ENCODE measurements at regions not wholly inside any gene's neighbourhood (a gene's known extent, or its start where the extent isn't known, plus 50 kb on each side); places are given as distances from the start of the nearest gene placed in this dataset.

DNA sequence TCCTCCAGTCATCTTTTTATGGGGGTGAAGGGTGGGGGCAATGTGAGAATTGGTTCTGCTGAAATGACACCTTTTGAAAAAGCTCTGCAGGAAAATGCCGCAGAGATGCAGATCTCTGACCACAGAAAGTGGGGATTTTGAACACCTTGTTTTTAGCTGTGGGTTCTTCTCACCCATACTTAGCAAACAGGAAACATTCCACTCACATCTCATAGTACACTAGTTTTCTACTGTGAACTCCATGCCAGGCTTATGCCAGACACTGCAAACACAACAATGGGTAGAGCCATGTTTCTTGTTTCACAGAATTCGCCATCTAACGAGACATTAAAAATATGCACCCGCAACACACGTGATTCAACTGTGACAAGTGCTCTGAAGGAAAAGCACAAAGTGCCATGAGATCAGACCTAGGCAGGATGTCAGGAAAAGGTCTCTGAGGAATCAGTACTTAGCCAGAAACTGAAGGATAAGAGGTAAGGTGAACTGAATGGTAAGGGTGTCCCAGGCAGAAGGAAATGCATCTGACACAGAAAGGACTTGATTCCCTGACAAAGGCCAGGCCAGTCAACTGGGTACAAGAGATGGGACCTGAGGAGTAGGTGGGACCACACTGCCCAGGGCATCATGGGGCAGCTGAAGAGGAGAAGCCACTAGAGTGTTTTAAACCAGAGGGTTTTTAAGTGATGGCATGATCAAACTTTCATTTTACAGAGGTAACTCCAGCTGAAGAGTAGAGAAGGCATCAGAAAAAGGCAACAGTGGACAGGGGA is 83.8 kb upstream of the JAK1 start:
- CTCF ChIA-PET = interaction anchor here (1.0 to 2.1 kb wide), 2 partner anchors 8 to 25 kb away, joined by 3 to 6 read pairs; no protein-coding TSS in a partner anchor
- no peaks in the 10 kb centered on the region for H3K4me1 ChIP-seq (ENCODE audit: control insufficient read depth in 2 of 2, insufficient read depth in 2 of 2, low read length in 2 of 2)
- no peak overlapping the region for H2AFZ ChIP-seq (ENCODE audit: insufficient read depth, low read depth, low read length, poor library complexity, severe bottlenecking)
- H4K20me1 ChIP-seq (ENCODE audit: control insufficient read depth, insufficient read depth, low read length, poor library complexity, severe bottlenecking) = peaks cover 4% of the 10 kb centered on the region
- H3K4me2 ChIP-seq (replicated peaks; ENCODE audit: low read depth, low read length, poor library complexity, severe bottlenecking) = no peak overlapping the region
- Mint-ChIP-seq H3K27ac (no peak overlapping the region), H3K4me1 (peaks cover 2% of the 10 kb centered on the region), H3K27me3 (no peaks in the 10 kb centered on the region), H3K4me3 (no peak overlapping the region), H3K9me3 (ENCODE audit: insufficient read depth) (no peaks in the 10 kb centered on the region)
- WGBS (ENCODE audit: insufficient coverage) = 100% methylated on average over 4 of the region's 5 CpGs
- intact Hi-C loops (cut with micrococcal nuclease) = no loop called here
- no peaks in the 10 kb centered on the region for H3K27me3 ChIP-seq (replicated peaks in 1 of 4; ENCODE audit: control extremely low read depth in 1 of 4, control insufficient read depth in 3 of 4, insufficient read depth in 4 of 4, low read length in 3 of 4)
- no peak overlapping the region for H3K27ac ChIP-seq (ENCODE audit: low read length in 2 of 2)
- no peaks in the 10 kb centered on the region for H3K79me2 ChIP-seq (ENCODE audit: control insufficient read depth, insufficient read depth, low read length)
- peaks cover 0 to 10% of the 10 kb centered on the region in 2 experiments for H3K36me3 ChIP-seq (replicated peaks in 1 of 2; ENCODE audit: control extremely low read depth in 1 of 2, control insufficient read depth in 1 of 2, extremely low read depth in 1 of 2, insufficient read depth in 2 of 2, low read length in 1 of 2)
- POLR2A ChIA-PET = no interaction called here
- DNase-seq (no peak), ATAC-seq (ENCODE audit: low read depth) (no peak)
- no peak overlapping the region for H3K4me3 ChIP-seq (ENCODE audit: control extremely low read depth in 1 of 5, extremely low read depth in 1 of 5, insufficient read depth in 1 of 5, low read depth in 2 of 5, low read length in 4 of 5)
- H3K9ac ChIP-seq (ENCODE audit: low read length) = no peak overlapping the region
- no peaks in the 10 kb centered on the region for H3K9me3 ChIP-seq (ENCODE audit: control extremely low read depth in 1 of 3, control insufficient read depth in 2 of 3, insufficient read depth in 1 of 3, low read length in 2 of 3)
- TF ChIP-seq EZH2 (IDR thresholded peaks at IDR 0.05; ENCODE audit: borderline replicate concordance, insufficient read depth, low read depth, low read length, poor library complexity, severe bottlenecking) = no peak
- TF ChIP-seq, protein P1, sequence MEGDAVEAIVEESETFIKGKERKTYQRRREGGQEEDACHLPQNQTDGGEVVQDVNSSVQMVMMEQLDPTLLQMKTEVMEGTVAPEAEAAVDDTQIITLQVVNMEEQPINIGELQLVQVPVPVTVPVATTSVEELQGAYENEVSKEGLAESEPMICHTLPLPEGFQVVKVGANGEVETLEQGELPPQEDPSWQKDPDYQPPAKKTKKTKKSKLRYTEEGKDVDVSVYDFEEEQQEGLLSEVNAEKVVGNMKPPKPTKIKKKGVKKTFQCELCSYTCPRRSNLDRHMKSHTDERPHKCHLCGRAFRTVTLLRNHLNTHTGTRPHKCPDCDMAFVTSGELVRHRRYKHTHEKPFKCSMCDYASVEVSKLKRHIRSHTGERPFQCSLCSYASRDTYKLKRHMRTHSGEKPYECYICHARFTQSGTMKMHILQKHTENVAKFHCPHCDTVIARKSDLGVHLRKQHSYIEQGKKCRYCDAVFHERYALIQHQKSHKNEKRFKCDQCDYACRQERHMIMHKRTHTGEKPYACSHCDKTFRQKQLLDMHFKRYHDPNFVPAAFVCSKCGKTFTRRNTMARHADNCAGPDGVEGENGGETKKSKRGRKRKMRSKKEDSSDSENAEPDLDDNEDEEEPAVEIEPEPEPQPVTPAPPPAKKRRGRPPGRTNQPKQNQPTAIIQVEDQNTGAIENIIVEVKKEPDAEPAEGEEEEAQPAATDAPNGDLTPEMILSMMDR (IDR thresholded peaks at IDR 0.05) = no peak

DNA sequence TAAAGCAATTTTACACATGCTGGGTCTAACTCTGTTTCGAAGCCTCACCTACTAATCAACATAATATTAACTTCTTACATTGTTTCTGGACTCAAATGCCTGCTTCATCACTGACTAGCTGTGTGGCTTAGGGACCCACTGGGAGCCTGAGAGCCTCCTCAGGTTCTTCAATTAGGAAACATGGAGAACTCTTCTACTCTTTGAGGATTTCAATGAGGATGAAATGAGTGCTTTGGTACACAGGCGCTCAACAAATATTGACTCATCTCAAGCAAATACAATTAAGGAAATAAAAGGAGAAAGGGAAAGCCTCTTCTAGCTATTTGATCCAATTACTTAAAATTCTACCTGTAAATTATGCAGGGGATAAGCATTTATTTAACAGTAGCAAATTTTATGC is 84.4 kb upstream of the JAK1 start:
- ATAC-seq (ENCODE audit: low read depth) = no peak
- H4K20me1 ChIP-seq (ENCODE audit: control insufficient read depth, insufficient read depth, low read length, poor library complexity, severe bottlenecking) = peaks cover 4% of the 10 kb centered on the region
- H3K4me1 ChIP-seq (ENCODE audit: control insufficient read depth in 2 of 2, insufficient read depth in 2 of 2, low read length in 2 of 2) = no peaks in the 10 kb centered on the region
- Mint-ChIP-seq H3K4me3 (no peak overlapping the region), H3K27ac (no peak overlapping the region), H3K9me3 (ENCODE audit: insufficient read depth) (no peaks in the 10 kb centered on the region), H3K27me3 (no peaks in the 10 kb centered on the region), H3K4me1 (peaks cover 2% of the 10 kb centered on the region)
- TF ChIP-seq, protein P1 (IDR thresholded peaks at IDR 0.05) = no peak
- TF ChIP-seq EZH2 (IDR thresholded peaks at IDR 0.05; ENCODE audit: borderline replicate concordance, insufficient read depth, low read depth, low read length, poor library complexity, severe bottlenecking) = no peak
- intact Hi-C loops (cut with micrococcal nuclease) = no loop called here
- CTCF ChIA-PET = interaction anchor here (1.0 to 2.1 kb wide), 2 partner anchors 9 to 24 kb away, joined by 3 to 6 read pairs; no protein-coding TSS in a partner anchor
- no peak overlapping the region for H3K9ac ChIP-seq (ENCODE audit: low read length)
- DNase-seq = no peak
- no peaks in the 10 kb centered on the region for H3K27me3 ChIP-seq (replicated peaks in 1 of 4; ENCODE audit: control extremely low read depth in 1 of 4, control insufficient read depth in 3 of 4, insufficient read depth in 4 of 4, low read length in 3 of 4)
- no peak overlapping the region for H3K4me3 ChIP-seq (ENCODE audit: control extremely low read depth in 1 of 5, extremely low read depth in 1 of 5, insufficient read depth in 1 of 5, low read depth in 2 of 5, low read length in 4 of 5)
- no peak overlapping the region for H2AFZ ChIP-seq (ENCODE audit: insufficient read depth, low read depth, low read length, poor library complexity, severe bottlenecking)
- H3K4me2 ChIP-seq (replicated peaks; ENCODE audit: low read depth, low read length, poor library complexity, severe bottlenecking) = no peak overlapping the region
- peaks cover 0 to 16% of the 10 kb centered on the region in 2 experiments for H3K36me3 ChIP-seq (replicated peaks in 1 of 2; ENCODE audit: control extremely low read depth in 1 of 2, control insufficient read depth in 1 of 2, extremely low read depth in 1 of 2, insufficient read depth in 2 of 2, low read length in 1 of 2)
- 100% methylated on average over 1 of the region's 2 CpGs for WGBS (ENCODE audit: insufficient coverage)
- H3K27ac ChIP-seq (ENCODE audit: low read length in 2 of 2) = no peak overlapping the region
- H3K9me3 ChIP-seq (ENCODE audit: control extremely low read depth in 1 of 3, control insufficient read depth in 2 of 3, insufficient read depth in 1 of 3, low read length in 2 of 3) = no peaks in the 10 kb centered on the region
- POLR2A ChIA-PET = no interaction called here
- no peaks in the 10 kb centered on the region for H3K79me2 ChIP-seq (ENCODE audit: control insufficient read depth, insufficient read depth, low read length)
